ENCODE measurements at regions not wholly inside any gene's neighbourhood (a gene's known extent, or its start where the extent isn't known, plus 50 kb on each side); places are given as distances from the start of the nearest gene placed in this dataset.

DNA sequence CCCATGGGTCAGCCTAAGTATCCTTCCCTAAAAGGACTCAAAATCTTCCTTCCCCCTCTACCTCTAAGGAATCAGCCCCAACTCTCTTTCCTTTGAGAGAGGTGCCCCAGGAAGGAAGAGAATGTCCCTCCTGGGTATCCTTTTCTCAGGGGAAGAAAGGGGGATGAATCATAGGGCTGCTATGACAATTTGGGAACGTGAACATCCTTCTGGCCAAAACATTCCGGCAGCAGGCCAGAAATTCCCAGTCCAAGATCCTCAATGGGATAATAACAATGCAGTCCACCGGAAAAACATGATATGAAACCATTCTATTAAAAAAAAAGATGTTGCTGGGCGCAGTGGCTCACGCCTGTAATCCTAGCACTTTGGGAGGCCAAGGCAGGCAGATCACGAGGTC, 50.8 kb upstream of the CACNA2D3 start:
- no peak for DNase-seq (ENCODE audit: low spot score)

DNA sequence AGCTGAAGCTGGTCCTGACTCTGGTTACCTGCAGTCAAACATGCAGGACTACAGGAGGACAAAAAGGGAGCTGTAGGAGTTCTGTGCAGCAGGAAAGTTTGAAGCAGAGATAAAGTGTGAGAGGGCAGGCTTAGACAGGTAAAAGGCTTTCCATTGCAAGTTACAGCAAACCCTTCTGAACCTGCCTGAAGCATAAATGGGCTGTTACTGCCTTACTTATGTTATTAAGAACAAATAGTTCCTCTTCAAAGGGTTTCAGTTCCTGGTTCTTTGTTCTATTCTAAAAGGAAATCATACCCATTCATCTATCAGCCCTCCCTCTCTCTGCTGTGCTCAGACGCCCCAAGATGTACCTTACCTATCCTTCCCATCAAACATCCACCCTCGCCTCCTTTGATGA, 52.4 kb upstream of the CACNA2D3 start:
- DNase-seq (ENCODE audit: low spot score) = no peak

DNA sequence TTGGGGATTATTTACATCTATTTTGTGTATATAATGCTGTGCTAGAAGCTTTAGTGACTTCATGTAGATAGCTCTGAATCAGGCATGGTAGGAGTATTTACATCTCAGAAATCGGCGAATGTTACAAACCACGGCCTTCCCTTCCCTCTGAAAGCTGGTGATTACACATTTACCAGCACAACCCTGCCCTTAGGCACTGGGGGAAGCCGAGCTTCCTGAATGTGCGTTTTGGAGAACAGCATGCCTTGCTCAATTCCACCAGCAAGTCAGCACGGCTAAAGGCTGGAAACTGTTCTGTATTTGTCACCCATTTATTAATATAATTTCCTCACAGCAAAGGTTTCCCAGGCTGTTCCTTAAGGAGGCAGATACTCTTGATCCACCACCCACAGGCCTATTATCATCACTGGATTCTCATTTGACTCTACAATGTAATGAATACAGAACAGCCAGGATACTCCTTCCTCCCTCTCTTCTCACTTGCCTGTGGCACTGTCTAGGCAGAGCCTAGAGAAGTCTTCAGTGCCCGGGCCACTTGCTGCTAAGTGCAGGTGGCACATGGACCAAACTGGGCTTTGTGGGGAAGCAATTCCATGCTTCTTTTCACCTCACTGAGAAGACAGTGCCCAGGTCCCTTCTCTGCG, 55.2 kb upstream of the CACNA2D3 start:
- DNase-seq (ENCODE audit: low spot score) = peak; percentile 8

DNA sequence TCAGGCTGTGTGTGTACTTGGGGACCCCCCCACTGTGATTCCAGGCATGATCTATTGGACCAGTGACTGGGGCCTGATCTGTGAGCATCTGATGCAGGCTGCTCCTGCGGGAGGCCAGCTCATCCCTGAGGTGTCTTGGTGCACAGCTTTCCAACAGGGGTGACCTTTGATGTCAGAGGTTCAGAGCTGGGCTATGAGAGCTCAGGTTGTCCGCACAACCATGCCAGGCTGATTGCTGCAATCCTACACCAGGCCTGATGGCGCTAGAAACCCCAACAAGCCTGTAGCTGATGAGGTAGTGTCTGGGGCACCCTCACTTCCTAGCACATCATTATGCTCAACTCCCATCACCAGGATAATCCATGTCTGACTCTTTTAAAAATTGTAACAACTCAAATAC, 56.1 kb upstream of the CACNA2D3 start:
- no peak for DNase-seq (ENCODE audit: low spot score)

DNA sequence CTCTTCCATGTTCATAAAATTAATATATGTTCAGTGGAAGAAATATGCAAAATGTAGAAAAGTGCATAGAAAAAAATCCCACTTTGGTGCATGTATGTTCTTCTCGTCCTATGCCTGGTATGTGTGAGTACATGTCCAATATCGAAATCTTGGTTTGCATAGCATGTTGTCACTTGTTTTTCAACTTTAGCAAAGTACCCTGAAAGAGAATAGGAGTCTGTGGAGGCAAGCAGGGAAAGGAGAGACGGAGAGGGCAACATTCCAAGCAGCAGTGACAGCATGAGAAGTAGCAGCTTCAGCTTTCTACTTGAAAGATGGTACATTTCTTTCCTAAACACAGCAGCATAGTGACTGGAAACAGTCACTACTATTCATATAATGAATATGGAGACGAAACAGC, 56.8 kb upstream of the CACNA2D3 start:
- DNase-seq (ENCODE audit: low spot score) = no peak

DNA sequence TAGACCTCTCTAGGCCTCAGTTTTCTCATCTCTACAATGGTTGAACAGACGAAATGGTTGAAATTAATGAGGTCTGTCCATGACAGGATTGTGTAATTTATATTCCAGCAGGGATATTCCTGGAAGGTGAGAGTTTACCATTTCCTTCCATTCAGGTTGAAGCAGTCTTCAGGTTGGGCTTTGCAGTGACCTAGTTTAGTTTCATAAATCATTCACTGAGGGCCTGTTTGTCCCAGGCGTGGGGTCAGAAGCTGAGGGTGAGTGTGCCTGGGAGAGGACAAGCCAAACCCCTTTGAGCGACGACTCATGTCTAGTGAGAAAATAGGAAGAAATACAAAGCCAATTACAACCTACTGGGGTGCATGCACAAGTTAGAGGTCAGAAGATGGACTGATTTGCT, 57.2 kb upstream of the CACNA2D3 start:
- no peak for DNase-seq (ENCODE audit: low spot score)

DNA sequence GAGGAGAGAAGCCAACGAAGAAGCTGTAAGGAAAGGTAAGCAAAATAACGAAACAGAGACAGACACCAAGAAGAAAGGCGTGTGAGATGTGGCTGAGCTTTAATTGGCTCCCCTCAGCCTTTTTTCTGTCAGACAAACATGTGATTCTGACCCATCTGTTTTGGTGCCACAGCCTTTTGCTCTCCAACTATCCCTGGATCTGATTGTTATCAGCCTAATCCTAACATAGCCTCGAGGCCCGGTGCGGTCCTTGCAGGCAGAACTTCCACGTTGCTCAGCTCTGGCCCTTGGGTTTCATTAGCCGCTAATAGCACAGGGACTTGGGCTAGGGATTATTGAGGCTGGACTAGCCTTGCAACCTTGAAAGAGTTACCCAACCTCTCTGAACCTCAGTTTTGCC, 57.9 kb upstream of the CACNA2D3 start:
- DNase-seq (ENCODE audit: low spot score) = no peak

DNA sequence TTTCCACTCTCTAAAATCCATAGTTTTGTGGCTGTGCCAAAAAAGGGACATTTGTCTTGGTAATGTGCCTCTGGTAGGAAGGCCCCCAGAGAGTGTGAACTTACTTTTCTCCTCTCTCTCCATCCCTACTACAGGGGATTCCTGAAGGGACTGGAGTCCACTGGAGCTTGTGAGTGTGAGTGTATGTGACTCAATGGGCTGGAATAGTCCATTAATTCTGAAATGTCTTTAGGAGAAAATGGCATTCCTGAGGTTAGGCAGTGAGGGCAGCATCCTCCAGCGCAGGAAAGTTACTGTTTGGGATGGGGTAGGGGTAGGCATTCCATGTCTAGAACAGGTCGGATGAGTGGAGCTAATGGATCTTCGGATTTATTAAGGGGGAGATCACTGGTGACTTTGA, 59.8 kb upstream of the CACNA2D3 start:
- DNase-seq (ENCODE audit: low spot score) = no peak

DNA sequence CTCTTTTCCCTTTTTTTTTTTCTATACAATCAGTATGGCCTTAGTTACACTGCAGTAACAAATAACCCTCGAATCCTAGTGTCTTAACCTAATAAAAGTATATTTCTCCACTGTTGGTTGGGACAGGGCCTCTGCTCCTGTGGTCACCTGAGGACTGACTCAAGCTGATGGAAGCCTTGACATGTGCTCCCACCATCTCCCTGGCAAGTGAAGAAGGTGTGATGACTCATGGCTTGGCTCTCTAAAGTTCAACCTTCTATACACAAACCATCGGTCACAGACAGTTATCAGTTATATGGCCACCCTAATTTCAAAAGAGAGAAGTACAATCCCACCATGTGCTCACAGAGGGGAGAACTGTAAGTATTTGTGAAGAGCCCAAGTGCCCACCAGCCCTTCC, 65.8 kb upstream of the CACNA2D3 start:
- DNase-seq (ENCODE audit: low spot score) = peak; percentile 8

DNA sequence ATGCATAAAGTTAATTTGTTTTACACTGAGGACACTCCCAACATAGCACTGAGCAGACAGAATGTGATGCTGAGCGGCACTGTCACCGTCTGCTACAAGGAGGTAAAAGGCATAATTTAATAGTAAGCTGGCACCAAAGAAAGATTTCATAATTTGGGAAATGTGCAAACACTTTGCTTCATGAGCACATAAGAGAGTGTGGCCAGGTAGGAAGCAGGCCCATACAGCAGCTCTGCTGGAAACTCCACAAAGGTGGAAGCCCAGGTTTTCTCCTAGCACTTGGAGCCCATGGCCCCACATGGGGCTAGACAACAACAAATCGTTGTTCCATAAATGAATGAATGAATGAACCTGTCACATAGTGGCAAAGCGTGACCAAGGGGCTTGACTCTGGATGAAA, 68.5 kb upstream of the CACNA2D3 start:
- no peak for DNase-seq (ENCODE audit: low spot score)

DNA sequence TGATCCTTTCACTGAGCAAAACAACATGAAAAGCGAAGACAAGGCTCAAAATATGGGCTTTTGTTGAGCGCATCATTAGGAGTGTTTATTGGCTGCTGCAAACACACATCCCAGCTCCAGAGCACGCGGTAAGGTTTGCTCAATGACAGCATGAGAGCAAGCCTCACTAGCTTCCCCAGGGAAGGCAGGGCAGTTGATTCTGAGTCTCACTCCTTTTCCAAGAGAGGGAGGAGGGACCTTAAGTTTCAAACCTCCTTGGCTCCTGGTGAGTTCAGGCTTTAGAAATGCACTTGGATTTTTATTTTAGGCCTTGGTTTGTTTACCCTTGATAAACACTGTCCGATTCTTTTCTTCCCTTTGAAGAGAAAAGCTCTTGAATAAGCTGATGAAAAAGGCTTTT, 69.1 kb upstream of the CACNA2D3 start:
- DNase-seq (ENCODE audit: low spot score) = no peak

DNA sequence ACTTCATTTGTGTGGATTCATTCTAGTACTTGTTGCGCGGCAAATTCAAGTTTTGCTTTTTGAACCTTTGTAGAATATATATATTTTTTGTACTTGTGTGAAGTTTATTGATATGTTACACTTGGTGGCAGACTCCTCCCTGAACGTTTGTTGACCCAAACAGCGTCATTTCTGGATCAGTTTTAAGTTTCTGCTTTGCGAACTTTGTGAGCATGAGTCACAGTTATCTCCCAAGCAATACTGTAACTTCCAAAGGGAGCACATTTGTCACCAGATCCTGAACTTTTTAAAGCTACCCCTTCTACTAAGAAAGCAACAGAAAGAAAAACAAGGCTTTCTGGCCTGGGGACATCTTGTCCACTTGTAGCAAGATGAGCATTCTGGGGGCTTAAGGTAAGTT, 74.8 kb upstream of the CACNA2D3 start:
- no peak for DNase-seq (ENCODE audit: low spot score)

DNA sequence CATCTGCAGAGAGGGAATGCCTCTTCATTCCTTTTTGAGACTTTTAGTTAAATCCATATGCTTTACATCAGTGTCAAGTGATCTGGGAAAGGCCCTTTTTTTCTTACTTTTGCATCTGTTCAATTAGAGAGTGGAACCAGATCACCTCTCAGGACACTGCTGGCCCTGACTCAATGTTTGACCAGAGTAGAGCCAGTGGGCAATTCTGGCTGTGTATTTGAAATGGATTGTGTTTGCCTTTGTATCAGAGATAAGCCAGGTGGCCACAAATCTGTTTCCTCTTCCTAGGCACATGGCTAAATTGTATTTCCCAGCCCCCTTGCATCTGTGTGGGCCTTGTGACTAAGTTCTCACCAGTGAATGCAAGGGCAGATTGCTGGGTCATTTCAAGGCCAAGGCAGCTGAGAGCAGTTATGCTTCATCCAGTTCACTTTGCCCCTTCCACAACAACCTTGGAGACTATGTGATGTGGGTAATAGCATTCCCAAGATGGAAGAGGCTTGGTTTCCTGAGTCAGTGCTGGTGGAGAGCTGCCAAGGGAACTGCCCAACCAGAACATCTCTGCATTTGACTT, 75.6 kb upstream of the CACNA2D3 start:
- peak; percentile 77 for DNase-seq (ENCODE audit: low spot score)

DNA sequence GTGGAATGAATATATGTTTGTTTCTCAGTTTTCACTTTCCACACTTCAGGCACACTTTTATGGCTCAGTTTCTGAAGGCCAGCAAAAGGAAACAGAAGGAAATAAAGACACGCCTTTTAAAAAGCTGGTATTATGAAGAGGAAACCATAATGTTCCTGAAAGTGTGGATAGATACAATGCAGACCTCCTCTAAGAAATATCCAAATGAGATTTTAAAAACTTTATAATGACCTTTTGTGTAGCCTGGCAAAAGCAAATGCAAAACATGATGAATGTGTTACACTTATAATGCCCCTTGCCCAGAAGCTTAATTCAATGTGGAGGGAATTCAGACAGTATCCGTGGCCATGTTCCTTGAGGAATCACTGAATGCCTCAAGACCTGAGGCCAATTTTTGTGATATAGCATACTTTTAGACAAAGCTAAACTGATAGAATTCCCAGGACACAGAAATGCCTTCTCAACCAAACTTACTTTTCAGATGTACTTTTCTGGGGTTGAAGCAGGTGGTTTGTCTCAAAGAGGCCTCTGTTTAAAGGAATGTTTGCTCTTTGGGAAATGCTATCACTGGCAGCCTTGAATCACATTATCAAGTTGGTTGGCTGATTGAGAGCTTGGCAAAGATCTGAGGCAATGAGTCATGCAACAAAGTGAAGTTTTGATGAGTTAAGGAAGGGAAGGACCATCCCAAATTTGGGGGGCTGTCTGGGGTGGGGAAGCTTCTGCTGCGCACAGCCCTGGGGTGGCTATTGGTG, 77.1 kb upstream of the CACNA2D3 start:
- DNase-seq (ENCODE audit: low spot score) = no peak

DNA sequence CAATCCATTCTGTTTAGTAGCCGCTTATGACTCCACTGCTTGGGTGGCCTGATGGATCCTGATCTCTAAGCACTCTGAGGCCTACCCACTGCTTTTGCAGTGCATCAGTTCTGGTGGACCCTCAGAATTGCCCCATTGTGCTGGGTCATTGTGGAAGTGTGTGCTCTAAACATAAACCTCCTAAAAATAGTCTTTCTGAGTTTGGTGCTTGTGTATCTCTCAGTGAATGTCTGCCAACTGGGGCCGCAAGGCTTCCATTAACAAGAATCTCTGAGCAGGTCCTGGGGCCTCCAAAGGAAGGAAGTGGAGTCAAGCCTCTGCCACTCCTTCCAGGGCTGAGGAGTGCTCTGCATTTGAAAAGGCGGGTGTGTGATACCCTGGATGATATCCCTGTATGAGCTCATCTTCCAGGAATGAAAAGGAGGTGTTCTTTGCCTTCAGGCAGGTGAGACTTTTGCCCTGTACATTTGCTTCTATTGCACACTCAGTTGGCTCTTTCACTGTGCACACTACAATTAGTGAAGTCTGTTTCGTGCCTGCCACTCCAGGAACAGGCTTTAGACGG, 80.0 kb upstream of the CACNA2D3 start:
- DNase-seq (ENCODE audit: low spot score) = no peak

DNA sequence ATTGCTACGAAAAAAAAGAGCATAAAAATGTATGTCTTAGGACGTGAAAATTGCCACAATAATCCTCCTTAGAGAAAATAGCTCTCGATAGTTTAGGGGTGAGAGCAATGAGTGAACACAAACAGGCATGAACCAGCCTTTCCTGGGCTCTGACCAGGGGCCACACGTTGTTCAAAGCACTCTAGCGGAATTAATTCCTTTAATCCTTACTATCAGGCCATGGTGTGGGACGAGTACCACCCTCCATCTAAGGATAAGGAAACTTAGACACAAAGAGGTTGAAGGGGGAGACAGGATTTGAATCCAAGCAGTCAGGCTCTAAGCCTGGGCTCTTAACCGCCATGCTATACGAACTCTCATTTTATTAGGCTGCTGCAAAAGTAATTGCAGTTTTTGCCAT, 81.9 kb upstream of the CACNA2D3 start:
- no peak for DNase-seq (ENCODE audit: low spot score)

DNA sequence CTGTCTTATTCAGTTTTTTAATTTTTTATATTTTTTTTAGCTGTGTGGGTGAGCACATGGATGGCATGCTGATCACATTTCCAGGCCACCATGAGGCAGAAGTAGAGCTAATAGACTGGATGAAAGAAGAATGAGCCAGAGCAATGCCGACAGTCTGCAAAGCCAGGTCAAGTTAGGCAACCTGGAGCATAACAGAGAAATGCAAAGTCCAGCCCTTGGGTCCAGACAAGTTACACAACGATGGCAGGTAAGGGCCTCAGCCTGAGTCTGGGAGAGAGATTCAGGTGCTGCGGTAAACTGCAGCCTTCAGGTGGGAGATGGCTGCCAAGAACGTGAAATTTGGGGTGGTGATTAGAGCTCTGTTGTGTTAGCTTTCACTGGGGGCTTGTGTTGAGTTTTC, 84.0 kb upstream of the CACNA2D3 start:
- DNase-seq (ENCODE audit: low spot score) = no peak

DNA sequence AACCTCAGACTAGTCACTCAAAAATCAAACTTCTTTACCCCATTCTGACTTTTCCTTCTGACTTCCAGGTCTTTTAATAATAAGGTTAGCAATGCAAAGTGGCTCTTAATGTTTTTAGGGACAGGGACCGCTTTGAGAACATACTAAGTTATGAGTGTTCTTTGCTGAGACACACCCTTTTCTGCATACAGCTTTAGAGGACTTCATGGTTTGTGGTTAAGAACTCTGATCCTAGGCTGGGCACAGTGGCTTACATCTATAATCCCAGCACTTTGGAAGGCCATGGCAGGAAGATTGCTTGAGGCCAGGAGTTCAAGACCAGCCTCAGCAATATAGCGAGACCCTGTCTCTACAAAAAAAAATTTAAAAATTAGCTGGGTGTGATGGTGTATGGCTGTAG, 85.8 kb upstream of the CACNA2D3 start:
- no peak for DNase-seq (ENCODE audit: low spot score)

DNA sequence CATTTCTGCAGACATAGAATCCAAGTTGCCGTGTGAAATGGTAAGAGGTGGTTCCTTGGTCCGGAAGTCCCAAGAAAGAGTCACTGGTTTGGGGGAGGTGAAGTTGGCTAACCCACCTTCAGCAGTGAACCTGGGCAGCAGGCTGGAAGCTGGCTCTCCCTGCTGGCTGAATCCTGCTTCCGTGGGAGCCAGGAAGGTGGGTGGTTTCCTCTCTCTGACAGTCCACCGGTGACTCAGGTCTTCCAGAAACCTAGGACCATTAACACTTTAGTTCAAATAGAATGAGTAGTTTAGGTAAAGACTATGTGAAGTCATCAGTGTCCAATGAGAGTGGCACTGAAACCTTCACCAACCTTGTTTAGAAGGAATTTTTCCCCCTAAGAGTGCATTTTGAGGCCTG, 87.4 kb upstream of the CACNA2D3 start:
- no peak for DNase-seq (ENCODE audit: low spot score)

DNA sequence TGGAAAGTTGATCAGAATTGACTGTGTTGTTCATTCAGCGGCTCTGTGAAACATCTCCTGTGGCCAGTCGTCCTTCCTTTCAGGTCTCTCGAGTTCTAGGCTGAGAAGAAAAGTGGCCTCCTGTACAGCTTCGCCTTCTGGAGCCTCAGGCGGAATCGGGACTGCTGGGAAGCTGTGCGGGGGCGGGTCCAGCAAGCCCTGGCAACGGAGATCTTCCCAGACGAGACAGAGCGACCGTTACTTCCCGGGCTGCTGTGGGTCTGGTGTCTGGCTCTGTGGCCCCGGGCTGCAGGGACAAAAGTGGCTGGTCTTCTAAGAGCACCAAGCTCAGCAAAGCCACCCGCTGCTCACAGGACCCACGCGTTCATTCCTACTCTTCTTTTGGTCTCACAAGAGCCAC, 88.6 kb upstream of the CACNA2D3 start:
- no peak for DNase-seq (ENCODE audit: low spot score)

DNA sequence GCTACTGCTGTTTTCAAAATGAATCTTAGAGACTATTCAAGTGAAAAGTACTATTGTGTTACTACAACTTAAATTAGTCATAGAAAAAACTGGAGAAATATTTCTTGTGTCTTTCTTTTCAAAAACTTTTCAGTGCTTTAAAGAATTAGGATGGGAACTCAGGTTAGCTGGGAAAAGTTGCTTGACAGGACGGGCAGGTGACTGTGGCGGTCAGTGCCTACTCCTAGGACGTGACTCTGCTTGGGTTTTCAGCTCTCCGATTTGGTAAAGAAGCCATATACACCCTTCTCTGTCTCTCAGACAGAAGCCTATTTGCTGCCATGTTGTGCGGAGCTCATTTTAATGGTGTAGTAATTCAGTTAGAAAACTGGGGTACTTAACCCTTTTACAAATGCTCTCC, 89.8 kb upstream of the CACNA2D3 start:
- DNase-seq (ENCODE audit: low spot score) = no peak

DNA sequence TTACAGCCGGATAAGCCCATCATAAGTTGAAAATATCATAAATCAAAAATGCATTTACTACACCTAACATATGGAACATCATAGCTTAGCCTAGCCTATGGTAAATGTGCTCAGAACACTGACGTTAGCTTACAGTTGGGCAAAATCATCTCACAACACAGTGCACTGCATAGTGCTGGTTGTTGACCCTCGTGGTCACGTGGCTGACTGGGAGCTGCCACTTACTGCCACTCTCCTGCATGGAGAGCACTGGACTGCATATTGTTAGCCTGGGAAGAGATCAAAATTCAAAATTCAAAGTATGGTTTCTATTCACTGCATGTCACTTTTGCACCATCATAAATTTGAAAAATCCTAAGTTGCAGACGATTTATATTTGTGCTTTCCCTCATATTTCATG, 94.0 kb upstream of the CACNA2D3 start:
- no peak for DNase-seq (ENCODE audit: low spot score)

DNA sequence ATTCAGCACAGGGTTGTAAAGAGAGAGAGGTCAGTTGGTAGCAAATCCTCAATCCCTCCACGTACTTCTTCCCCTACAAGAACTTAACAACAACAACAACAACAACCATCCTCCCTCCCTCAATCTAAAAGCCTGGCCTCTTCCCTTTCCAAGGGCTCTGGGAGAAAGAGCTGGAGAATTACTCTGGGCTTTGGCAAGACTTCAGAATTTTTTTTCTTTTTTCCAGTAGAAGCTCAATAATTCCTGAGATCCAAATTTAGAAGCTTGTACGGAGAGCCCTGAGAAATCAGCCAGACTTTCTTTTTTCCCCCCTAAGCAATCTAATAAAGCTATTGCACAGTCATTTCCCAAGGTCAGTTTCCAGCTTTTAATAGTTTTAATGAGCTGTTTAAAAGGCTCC, 95.8 kb upstream of the CACNA2D3 start:
- DNase-seq (ENCODE audit: low spot score) = no peak
